ENCODE measurements at regions not wholly inside any gene's neighbourhood (a gene's known extent, or its start where the extent isn't known, plus 50 kb on each side); places are given as distances from the start of the nearest gene placed in this dataset.

GRCh38 chr9:103837940-103838339, 256.2 kb upstream of the SMC2 start:
- TF ChIP-seq CTCF (IDR thresholded peaks at IDR 0.05; ENCODE audit: low read depth, low read length) = no peak
- no peak for DNase-seq (ENCODE audit: low read depth, low spot score)
- in situ Hi-C loops (cut with HindIII; ENCODE audit: low sequenced_read_pairs) = no loop called here
- H3K4me3 ChIP-seq (ENCODE audit: low read depth, low read length) = no peak overlapping the region

DNA sequence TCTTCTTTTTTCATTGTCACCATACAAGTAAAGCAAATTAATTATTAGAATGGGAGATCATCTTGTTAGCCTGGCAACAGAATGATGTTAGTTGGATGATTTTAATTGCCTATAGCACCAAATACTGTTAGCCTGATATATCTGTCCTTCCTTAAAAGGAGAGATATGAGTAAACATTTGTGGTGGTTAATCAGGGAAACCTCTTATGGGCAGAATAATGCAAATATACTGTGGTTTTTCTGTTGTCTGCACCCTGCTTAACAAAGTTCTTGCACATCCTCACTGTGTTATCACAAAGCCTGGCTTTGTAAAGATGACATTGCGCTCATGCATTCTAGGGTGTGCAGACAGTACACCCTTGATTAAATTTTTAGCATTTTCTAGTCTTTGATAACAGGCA, 254.9 kb upstream of the SMC2 start:
- no peak for DNase-seq (ENCODE audit: low read depth, low spot score)
- no peak for TF ChIP-seq CTCF (IDR thresholded peaks at IDR 0.05; ENCODE audit: low read depth, low read length)
- no peak overlapping the region for H3K4me3 ChIP-seq (ENCODE audit: low read depth, low read length)
- in situ Hi-C loops (cut with HindIII; ENCODE audit: low sequenced_read_pairs) = no loop called here

DNA sequence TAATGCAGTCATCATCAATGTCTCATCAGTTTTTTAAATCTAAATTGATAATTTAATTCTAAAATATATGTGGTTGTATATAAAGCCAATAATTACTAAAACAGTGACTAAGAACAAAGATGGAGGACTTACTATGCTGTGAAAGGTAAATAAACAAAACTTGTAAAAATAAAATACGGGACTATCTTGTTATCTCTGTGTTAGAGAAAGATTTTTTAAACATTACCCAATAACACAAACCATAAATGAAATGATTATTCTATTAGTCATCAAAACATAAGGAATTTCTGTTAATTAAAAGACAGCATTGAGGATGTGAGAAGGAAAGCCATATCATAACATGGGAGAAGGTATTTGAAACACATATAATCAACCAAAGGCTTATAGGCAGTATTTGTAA, 226.2 kb upstream of the SMC2 start:
- peak; percentile 0 for DNase-seq (ENCODE audit: low read depth, low spot score)
- TF ChIP-seq CTCF (IDR thresholded peaks at IDR 0.05; ENCODE audit: low read depth, low read length) = no peak
- H3K4me3 ChIP-seq (ENCODE audit: low read depth, low read length) = no peak overlapping the region
- in situ Hi-C loops (cut with HindIII; ENCODE audit: low sequenced_read_pairs) = no loop called here

- in situ Hi-C loops (cut with HindIII; ENCODE audit: low sequenced_read_pairs) = no loop called here
- H3K4me3 ChIP-seq (ENCODE audit: low read depth, low read length) = no peak overlapping the region
- no peak for DNase-seq (ENCODE audit: low read depth, low spot score)
- no peak for TF ChIP-seq CTCF (IDR thresholded peaks at IDR 0.05; ENCODE audit: low read depth, low read length)
Measured at GRCh38 chr9:103872811-103873210, 221.3 kb upstream of the SMC2 start.

DNA sequence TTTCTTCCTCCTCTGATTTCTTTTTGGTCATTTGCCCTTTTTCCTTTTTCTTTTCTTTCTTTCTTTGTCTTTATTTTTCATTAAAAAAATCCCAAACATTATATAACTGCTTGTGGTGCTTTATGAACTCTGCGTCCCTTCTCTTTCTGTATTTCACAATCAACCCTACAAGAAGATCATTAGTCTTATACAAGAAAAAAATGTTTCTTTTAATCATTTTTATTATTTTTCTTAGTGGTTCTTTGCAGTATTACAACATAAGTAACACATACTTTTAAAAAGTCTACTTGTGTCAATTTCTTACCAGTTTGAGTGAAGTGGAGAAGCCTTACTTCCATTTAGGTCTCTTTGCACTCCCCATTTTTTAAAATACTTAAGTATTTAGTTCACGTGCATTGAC, 212.7 kb upstream of the SMC2 start:
- DNase-seq (ENCODE audit: low read depth, low spot score) = no peak
- in situ Hi-C loops (cut with HindIII; ENCODE audit: low sequenced_read_pairs) = no loop called here
- no peak for TF ChIP-seq CTCF (IDR thresholded peaks at IDR 0.05; ENCODE audit: low read depth, low read length)
- no peak overlapping the region for H3K4me3 ChIP-seq (ENCODE audit: low read depth, low read length)

GRCh38 chr9:103889989-103890388, 204.1 kb upstream of the SMC2 start:
- in situ Hi-C loops (cut with HindIII; ENCODE audit: low sequenced_read_pairs) = no loop called here
- no peak for TF ChIP-seq CTCF (IDR thresholded peaks at IDR 0.05; ENCODE audit: low read depth, low read length)
- DNase-seq (ENCODE audit: low read depth, low spot score) = no peak
- H3K4me3 ChIP-seq (ENCODE audit: low read depth, low read length) = no peak overlapping the region

DNA sequence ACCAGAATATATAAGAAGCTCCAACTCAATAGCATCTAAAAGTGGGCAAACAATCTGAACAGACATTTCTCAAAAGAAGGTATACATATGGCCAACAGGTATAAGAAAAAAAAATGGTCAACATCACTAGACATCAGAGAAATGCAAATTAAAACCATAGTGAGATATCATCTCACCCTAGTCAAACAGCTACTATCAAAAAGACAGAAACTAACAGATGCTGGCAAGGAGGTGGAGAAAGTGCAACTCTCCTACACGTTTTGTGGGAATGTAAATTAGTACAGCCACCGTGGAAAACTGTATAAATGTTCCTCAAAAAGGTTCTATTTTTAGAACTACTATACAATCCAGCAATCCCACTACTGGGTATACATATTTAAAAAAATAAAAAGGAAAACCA, 199.9 kb upstream of the SMC2 start:
- in situ Hi-C loops (cut with HindIII; ENCODE audit: low sequenced_read_pairs) = no loop called here
- no peak for DNase-seq (ENCODE audit: low read depth, low spot score)
- TF ChIP-seq CTCF (IDR thresholded peaks at IDR 0.05; ENCODE audit: low read depth, low read length) = no peak

More for the DNA sequence above, 199.9 kb upstream of the SMC2 start:
- no peak overlapping the region for H3K4me3 ChIP-seq (ENCODE audit: low read depth, low read length)

Measured in astrocyte of the spinal cord (primary cell).